ENCODE measurements at regions not wholly inside any gene's neighbourhood (a gene's known extent, or its start where the extent isn't known, plus 50 kb on each side); places are given as distances from the start of the nearest gene placed in this dataset.

DNA sequence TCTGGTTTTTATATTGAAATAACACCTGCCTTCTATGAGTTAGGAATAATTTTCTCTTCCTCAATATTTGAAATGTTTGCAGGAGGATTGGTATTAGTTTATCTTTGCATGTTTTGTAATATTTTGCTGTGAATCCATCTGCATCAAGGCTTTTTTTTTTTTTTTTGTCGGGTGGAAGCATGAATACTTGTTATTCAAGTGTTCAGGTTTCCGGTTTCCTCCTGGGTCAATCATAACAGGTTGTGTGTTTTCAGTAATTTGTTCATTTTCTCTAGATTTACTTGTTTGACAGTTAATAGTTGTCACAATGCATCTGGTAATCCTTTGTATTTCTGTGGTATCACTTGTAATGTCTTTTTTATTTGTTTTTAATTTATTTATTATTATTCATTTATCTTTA, 256.7 kb upstream of the RBMY1B start:
- TF ChIP-seq POLR2A (IDR thresholded peaks at IDR 0.05): no peak
- TF ChIP-seq, protein P1, sequence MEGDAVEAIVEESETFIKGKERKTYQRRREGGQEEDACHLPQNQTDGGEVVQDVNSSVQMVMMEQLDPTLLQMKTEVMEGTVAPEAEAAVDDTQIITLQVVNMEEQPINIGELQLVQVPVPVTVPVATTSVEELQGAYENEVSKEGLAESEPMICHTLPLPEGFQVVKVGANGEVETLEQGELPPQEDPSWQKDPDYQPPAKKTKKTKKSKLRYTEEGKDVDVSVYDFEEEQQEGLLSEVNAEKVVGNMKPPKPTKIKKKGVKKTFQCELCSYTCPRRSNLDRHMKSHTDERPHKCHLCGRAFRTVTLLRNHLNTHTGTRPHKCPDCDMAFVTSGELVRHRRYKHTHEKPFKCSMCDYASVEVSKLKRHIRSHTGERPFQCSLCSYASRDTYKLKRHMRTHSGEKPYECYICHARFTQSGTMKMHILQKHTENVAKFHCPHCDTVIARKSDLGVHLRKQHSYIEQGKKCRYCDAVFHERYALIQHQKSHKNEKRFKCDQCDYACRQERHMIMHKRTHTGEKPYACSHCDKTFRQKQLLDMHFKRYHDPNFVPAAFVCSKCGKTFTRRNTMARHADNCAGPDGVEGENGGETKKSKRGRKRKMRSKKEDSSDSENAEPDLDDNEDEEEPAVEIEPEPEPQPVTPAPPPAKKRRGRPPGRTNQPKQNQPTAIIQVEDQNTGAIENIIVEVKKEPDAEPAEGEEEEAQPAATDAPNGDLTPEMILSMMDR (IDR thresholded peaks at IDR 0.05 in 8 of 11, conservative IDR thresholded peaks at IDR 0.05 in 3 of 11): no peak
